Suppressor macrophage treated with lipopolysaccharide for 4 hours (primary cell): ENCODE measurements at regions not wholly inside any gene's neighbourhood (a gene's known extent, or its start where the extent isn't known, plus 50 kb on each side); places are given as distances from the start of the nearest gene placed in this dataset.
A peak's percentile ranks its signal among the peaks of the same experiment; 100 is the strongest.

Experiments used
- DNase-seq: peaks from one replicate; pipeline ENCODE4 v3.0.0-alpha.2; 2020

DNA sequence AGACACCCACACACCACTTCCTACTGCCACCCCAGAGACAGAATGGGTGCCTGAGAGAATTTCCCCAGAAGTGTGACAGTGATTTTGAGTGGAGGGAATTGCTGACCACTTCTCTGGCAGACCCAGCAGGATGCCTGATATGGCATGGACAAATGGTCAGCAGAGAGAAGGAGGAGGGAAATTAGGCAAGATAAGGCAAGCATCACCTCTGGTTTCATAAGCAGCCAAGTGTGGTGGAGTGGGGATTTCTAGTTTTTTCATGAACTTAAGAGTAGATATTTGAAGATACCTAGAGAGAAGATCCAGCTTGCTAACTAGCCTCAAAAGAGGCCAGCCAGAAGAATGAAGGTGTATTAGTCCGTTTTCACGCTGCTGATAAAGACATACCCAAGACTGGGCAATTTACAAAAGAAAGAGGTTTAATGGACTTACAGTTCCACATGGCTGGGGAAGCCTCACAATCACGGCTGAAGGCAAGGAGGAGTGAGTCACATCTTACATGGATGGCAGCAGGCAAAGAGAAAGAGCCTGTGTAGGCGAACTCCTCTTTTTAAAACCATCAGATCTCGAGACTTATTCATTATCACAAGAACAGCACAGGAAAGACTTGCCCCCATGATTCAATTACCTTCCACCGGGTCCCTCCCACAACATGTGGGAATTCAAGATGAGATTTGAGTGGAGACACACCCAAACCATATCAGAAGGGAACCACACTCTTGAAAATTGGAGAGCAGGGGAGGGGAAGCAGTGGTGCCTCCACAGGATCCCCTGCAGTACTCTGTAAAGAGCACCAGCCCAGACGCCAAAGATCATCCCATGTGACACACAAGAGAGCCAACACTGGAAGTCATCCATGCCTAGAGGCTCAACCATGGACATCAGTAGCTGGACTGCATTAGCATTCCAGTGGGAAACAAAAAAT lies 64.2 kb downstream of the RBM43 start:
- peak; percentile 7 for DNase-seq

GRCh38 chr2:151193576-151193975 lies 68.1 kb downstream of the RBM43 start:
- DNase-seq: no peak

GRCh38 chr2:151192681-151193080 lies 69.0 kb downstream of the RBM43 start:
- DNase-seq: no peak

DNA sequence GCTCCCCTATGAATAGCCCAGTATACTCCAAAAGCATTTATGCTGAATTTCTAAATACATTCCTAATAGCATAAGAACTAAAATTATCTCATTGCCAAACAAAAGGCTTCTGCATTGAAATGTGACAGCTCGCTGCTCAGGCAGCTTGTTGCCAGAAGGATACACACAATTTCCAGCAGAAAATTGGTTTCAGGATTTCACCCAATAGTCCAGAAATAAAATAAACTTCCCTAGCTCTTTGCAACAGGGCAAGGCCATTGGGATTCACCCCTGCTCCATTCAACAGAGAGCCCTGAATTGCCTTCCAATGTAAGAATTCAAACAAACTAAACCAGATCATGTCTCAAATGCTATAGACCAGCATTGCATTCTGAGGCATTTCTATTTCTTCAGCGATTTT lies 70.7 kb downstream of the RBM43 start:
- no peak for DNase-seq

DNA sequence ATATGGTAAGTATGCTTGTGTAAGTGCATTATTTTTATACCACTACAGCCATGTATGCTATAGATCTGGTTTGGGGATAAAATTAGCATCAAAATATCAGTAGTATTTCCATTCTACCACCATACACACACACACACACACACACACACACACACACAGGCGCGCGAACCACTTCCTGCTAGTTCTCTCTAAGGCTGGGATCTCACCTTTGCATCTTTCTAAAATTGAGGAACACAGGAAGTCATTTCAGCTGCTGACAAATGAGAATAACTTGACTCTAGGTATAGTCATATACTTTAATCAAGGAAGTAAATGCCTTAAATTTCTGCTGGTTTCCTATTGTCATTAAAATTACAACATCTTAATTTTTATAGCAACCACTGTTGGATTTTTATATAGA lies 72.5 kb downstream of the RBM43 start:
- DNase-seq: no peak

DNA sequence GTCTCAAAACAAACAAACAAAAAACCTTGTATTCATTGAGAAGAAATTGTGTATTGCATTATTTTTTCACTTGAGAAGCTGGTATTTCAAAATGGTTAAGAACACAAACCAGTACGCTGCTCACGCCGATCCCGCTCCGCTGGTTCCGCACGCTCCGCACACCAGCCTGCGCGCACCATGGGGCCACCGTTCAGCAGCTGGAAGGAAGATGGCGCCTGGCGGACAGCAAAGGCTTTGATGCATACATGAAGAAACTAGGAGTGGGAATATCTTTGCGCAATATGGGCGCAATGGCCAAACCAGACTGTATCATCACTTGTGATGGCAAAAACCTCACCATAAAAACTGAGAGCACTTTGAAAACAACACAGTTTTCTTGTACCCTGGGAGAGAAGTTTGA lies 75.7 kb downstream of the RBM43 start:
- DNase-seq: no peak

DNA sequence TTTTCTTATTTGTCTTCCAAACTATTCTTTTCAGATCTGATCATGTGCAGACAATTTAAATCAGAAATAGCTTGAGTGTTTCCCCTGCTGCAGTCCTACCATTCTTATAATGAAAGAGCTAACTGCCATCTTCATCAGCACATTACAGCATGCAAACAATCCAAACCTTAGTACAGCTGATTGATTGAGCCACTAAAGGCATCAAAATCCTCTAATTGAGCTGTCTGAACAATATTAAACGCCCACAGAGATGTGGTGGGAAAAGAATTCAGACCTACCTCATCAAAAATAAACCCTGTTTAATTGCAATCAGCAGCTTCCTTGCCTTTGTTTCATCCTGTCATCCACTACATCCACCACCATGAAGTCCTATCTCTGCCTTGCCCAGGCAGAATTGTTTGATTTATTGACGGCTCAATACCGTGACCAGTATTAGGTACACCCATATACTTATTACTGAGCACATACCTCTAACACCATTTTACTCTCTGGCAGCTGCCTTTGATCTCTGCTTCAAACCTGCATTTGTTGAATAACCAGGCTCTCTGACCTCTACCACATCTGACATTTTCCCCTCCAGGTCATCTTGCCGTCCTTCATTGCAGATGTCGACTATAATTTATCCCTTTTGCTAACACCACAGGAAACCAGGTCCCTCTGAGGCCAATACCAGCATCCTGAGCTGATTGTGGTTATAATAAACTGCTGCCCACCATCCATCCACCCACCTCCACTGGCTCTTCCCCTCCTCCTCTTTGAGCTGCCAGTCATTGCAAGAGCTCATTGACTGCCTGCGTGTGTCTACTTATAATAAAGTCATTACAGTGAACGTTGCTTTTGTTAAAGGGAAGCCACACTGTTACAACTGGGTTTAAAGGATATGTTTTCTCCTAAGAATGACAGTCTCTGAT lies 78.5 kb downstream of the RBM43 start:
- DNase-seq: no peak

- no peak for DNase-seq
These were observed 79.3 kb downstream of the RBM43 start for GRCh38 chr2:151182396-151182795.

- no peak for DNase-seq
These were observed 80.1 kb downstream of the RBM43 start for GRCh38 chr2:151181524-151181923.

DNA sequence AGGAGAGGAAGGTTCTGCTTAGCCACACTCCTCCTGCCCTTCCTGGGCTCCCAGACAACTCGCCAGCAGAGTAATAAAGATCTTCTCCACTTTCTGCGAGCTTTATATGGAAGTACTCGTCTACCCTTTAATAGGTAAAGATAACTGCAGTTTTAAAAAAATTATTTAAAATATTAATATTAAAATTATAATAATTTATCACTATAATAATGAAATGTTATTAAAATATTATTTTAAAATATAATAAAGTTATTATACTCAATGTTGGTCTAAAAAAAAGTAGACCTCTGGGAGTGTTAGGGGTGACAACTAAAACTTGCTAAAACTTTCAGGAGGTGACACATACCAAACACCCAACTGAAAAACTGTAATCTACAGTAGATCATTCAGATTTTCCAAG lies 81.5 kb downstream of the RBM43 start:
- DNase-seq: no peak

DNA sequence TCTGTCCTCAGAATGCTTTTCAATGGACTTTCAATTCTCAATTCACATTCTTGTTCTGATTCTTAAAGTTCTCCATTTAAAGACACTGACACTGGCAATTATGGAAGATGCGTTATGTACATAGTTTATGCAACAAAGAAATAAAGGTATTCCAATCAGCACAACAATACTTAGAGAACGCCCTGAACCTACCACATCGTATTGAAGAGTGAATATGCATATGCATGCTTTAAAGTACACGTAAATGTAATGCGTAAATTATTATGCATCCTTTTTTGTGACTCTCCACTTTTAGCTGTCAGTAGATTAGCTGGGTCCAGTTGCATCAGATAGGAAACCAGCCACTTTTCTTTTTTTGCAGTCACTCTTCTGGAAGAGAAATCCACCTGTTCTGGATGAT lies 83.5 kb downstream of the RBM43 start:
- DNase-seq: no peak

DNA sequence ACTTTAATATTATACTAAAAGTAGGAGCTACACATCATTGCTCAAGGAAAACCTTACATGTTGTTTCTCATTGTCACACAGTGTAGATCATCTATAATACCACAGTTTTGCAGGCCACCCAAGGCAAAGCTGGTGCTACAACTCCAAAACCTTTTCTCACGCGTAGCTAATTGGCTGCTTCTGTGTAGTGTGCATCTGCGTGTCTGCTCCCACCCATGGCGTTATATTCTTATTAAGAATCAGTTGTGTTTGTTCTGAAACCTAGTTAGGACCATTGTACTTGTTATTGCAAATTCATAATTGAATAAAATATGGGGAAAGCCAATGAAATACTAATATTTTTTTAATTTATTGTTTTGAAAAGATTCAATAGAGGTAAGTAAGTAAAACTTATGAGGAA lies 83.9 kb downstream of the RBM43 start:
- no peak for DNase-seq

GRCh38 chr2:151176661-151177060 lies 85.0 kb downstream of the RBM43 start:
- DNase-seq: no peak

GRCh38 chr2:151175864-151176263 lies 85.8 kb downstream of the RBM43 start:
- no peak for DNase-seq

DNA sequence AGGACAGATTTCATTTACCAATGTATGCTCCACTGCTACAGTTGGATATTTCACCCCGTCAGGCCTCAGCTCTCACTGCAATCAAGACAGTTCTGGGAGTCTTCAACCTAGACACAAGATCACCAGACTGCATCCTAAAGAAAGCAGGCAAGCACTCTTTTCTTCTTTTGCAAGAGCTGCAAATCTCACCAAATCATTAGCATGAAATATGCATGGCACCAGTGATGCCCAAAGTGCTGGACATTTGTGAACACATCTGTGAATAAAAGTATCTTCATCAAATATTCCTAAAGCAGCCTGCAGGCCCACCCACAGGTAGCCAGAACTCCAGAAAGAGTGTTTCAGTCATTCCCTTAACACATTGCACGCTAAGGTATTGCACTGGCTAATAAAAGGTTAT lies 87.5 kb downstream of the RBM43 start:
- no peak for DNase-seq

GRCh38 chr2:151171186-151171585 lies 90.5 kb downstream of the RBM43 start:
- no peak for DNase-seq

DNA sequence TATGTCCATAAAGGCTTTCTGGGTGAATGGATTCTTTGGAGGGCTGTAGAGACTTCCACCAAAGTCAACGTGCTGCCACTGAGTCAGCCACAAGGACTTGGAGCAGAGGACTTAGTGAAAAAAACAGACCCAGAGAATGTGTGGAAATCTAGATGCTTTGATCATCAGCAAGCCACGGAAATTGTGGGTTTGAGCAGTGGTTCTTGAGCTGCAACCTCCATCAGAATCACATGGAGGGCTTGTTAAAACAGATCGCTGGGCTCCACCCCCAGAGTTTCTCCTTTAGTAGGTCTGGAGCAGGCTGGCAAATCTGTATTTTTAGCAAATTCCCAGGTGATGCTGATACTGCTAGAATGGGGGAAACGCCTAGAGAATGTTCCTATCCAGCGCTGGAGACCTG lies 95.3 kb downstream of the RBM43 start:
- no peak for DNase-seq

DNA sequence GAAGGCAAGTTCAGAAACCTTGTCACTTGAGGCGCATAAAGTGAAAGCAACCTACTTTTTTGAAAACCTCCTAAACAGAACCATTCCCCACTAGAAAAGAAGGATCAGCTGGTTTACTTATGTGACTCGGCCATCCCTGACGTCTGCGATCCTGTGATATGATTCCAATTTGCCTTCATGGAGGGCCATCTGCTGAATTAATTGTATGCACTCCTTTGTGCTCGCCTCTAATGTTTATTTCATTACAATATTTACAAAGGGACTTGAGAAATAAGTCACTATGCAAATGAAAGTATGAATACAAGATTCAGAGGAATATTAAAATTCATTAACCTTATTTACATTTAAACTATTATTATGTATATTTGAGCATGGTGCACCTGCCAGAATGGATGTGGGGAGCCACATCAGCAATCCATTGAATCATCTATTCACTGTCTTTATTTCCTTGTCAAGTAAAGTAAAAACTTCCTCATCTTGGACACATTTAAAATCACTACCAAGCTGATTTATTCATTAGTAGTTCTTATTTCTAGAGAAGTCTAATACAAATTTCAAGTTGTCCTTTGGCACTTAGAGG lies 96.5 kb downstream of the RBM43 start:
- no peak for DNase-seq

- no peak for DNase-seq
These were observed 99.7 kb downstream of the RBM43 start for GRCh38 chr2:151161821-151162551.

- no peak for DNase-seq
These were observed 102.5 kb downstream of the RBM43 start for GRCh38 chr2:151159109-151159662.

DNA sequence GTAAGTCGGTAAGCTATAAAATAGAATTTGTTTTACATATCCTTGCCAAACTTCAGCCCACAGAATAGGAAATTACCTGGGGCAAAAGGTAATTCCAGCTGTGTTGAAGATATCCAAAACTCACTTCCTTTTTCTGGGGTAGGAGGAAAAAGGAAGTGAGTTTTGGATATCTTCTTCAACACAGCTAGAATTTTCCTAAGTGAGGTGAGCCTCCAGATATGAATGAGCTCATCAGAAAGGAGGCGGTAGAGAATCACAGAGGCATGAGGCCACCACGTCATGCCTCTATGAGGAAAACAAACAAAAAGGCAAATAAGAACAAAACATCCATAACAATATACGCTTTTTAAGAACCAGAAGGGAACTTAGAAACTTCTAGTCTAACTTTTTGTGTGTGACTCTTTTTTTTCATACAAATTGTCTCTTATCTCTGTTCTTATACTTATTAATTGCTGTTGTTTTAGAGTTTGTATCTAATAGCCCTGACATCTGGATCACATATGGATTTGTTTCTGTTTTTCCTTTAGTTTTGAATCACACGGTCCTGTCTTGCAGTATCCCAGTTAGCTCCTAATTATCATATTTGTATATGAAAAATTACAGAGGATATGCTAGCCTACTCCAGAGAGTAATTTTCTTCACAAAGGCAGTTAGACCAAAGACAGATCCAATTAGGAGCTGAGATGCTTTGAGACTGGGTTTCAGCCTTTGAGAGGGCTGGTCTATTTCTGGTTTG lies 104.5 kb downstream of the RBM43 start:
- peak; percentile 5 for DNase-seq

GRCh38 chr2:151156431-151156830 lies 105.2 kb downstream of the RBM43 start:
- no peak for DNase-seq
